IMR-90 (cell line): ENCODE measurements at regions not wholly inside any gene's neighbourhood (a gene's known extent, or its start where the extent isn't known, plus 50 kb on each side); places are given as distances from the start of the nearest gene placed in this dataset.

Source experiments
- ATAC-seq: fragments of 200-7000 bp; cut with Tn5 transposase; 2 replicates; pipeline ENCODE4 v1.9.1; 2020; ENCODE audit warnings: low read depth, mild to moderate bottlenecking, moderate library complexity
- BruUV-seq: library from RNA; stranded (reverse); fragments of 400-500 nt; replicated peaks from 2 replicates; lab custom pipeline; 2021; lab: Mats Ljungman, UMichigan
- CTCF ChIA-PET: fragments of 300-600 bp; formaldehyde crosslinking; extraction: SDS; loops from one replicate; lab custom pipeline; 2021; ENCODE audit warnings: antibody characterized with exemption; lab: Yijun Ruan, JAX
- POLR2A ChIA-PET: fragments of 300-600 bp; sonication (Branson Sonifier 250); formaldehyde crosslinking; loops from one replicate; lab custom pipeline; 2022; ENCODE audit warnings: antibody characterized with exemption; ENCODE audit not compliant: unreplicated experiment; lab: Charles Lee
- DNase-seq: peaks from one replicate; pipeline ENCODE4 v3.0.0; 2013
- H2AFZ ChIP-seq: replicated peaks from 2 replicates; pipeline ENCODE3; 2013; ENCODE audit warnings: low read length, mild to moderate bottlenecking; ENCODE audit not compliant: poor library complexity
- H2AK5ac ChIP-seq: 2 replicates; pipeline ENCODE4 v1.6.1; 2013; ENCODE audit warnings: low read depth, low read length, inconsistent platforms
- H2AK9ac ChIP-seq: replicated peaks from 2 replicates; pipeline ENCODE3; 2013; ENCODE audit warnings: mild to moderate bottlenecking, low read depth, low read length, moderate library complexity; ENCODE audit not compliant: poor library complexity
- H2BK120ac ChIP-seq: 2 replicates; pipeline ENCODE4 v1.6.1; 2013; ENCODE audit warnings: low read depth, low read length, inconsistent platforms
- H2BK15ac ChIP-seq: 3 replicates; pipeline ENCODE4 v1.6.1; 2013; ENCODE audit warnings: low read depth, low read length, inconsistent platforms
- H2BK20ac ChIP-seq: 2 replicates; pipeline ENCODE4 v1.6.1; 2013; ENCODE audit warnings: low read depth, mild to moderate bottlenecking, inconsistent platforms, low read length, moderate library complexity
- H2BK5ac ChIP-seq: 2 replicates; pipeline ENCODE4 v1.6.1; 2013; ENCODE audit warnings: mild to moderate bottlenecking, low read depth, low read length, inconsistent platforms; ENCODE audit not compliant: poor library complexity, severe bottlenecking
- H3K14ac ChIP-seq: replicated peaks from 2 replicates; pipeline ENCODE4 v1.6.1; 2013; ENCODE audit warnings: low read depth, low read length, inconsistent platforms
- H3K18ac ChIP-seq: 2 replicates; pipeline ENCODE4 v1.6.1; 2013; ENCODE audit warnings: low read depth, low read length, control low read depth
- H3K23ac ChIP-seq: 2 replicates; pipeline ENCODE4 v1.6.1; 2013; ENCODE audit warnings: low read depth, low read length, inconsistent platforms
- H3K27ac ChIP-seq: 2 replicates; pipeline ENCODE4 v1.5.1; 2013; ENCODE audit warnings: mild to moderate bottlenecking, control low read depth, low read length; ENCODE audit not compliant: insufficient read depth
- H3K27me3 ChIP-seq: 2 replicates; pipeline ENCODE4 v1.6.1; 2013; ENCODE audit warnings: low read length; ENCODE audit not compliant: control insufficient read depth, insufficient read depth
- H3K36me3 ChIP-seq: 2 replicates; pipeline ENCODE4 v1.6.1; 2013; ENCODE audit warnings: low read length, mixed read lengths; ENCODE audit not compliant: control insufficient read depth, insufficient read depth
- H3K4ac ChIP-seq: 2 replicates; pipeline ENCODE4 v1.6.1; 2013; ENCODE audit warnings: low read depth, low read length, inconsistent platforms
- H3K4me1 ChIP-seq: 2 replicates; pipeline ENCODE4 v1.6.1; 2013; ENCODE audit warnings: low read length, mixed read lengths; ENCODE audit not compliant: control insufficient read depth, insufficient read depth
- H3K4me2 ChIP-seq: 2 replicates; pipeline ENCODE4 v1.6.1; 2013; ENCODE audit warnings: low read depth, mild to moderate bottlenecking, control low read depth, low read length, moderate library complexity
- H3K4me3 ChIP-seq: 2 replicates; pipeline ENCODE4 v1.5.1; 2013; ENCODE audit warnings: low read depth, mild to moderate bottlenecking, control low read depth, low read length, moderate library complexity; ENCODE audit not compliant: insufficient read depth
- H3K56ac ChIP-seq: 2 replicates; pipeline ENCODE4 v1.6.1; 2013; ENCODE audit warnings: low read length, inconsistent platforms; ENCODE audit not compliant: insufficient read depth; ENCODE audit errors: extremely low read depth
- H3K79me1 ChIP-seq, 2 experiments: 2 replicates each; pipeline ENCODE4 v1.6.1; 2013; ENCODE audit warnings: low read length in 2 of 2, inconsistent platforms in 1 of 2, low read depth in 1 of 2
- H3K9ac ChIP-seq: 2 replicates; pipeline ENCODE4 v1.6.1; 2013; ENCODE audit warnings: low read depth, low read length, control low read depth
- H3K9me1 ChIP-seq: 2 replicates; pipeline ENCODE4 v1.6.1; 2013; ENCODE audit warnings: low read length, inconsistent platforms; ENCODE audit not compliant: insufficient read depth
- H3K9me3 ChIP-seq: 2 replicates; pipeline ENCODE4 v1.6.1; 2013; ENCODE audit warnings: low read length; ENCODE audit not compliant: control insufficient read depth, insufficient read depth
- H4K20me1 ChIP-seq: 2 replicates; pipeline ENCODE4 v1.6.1; 2013; ENCODE audit warnings: low read length, inconsistent platforms; ENCODE audit not compliant: insufficient read depth
- H4K5ac ChIP-seq: 2 replicates; pipeline ENCODE4 v1.6.1; 2013; ENCODE audit warnings: mild to moderate bottlenecking, low read depth, low read length, control low read depth
- H4K8ac ChIP-seq, 2 experiments: 2 replicates each; pipeline ENCODE4 v1.6.1; 2013; ENCODE audit warnings: low read depth in 2 of 2, low read length in 2 of 2, control low read depth in 1 of 2, inconsistent platforms in 1 of 2
- H4K91ac ChIP-seq: 2 replicates; pipeline ENCODE4 v1.6.1; 2013; ENCODE audit warnings: low read depth, low read length, inconsistent platforms; ENCODE audit not compliant: insufficient read depth
- NFE2L2 ChIP-seq: fragments of 150-350 bp; IDR thresholded peaks from 2 replicates; pipeline ENCODE4 v1.6.1; 2016; ENCODE audit warnings: low read depth, mild to moderate bottlenecking, low read length
- RCOR1 ChIP-seq: IDR thresholded peaks from 2 replicates; pipeline ENCODE4 v1.6.1; 2012; ENCODE audit warnings: mild to moderate bottlenecking, low read length, improper control_type of control experiment; ENCODE audit not compliant: insufficient replicate concordance
- RFX5 ChIP-seq: IDR thresholded peaks from 2 replicates; pipeline ENCODE4 v1.8.0; 2012; ENCODE audit warnings: low read depth, mild to moderate bottlenecking, low read length, moderate library complexity
- SMC3 ChIP-seq: fragments of 150-350 bp; IDR thresholded peaks from 2 replicates; pipeline ENCODE4 v1.6.1; 2016; ENCODE audit warnings: low read depth, mild to moderate bottlenecking, antibody characterized with exemption, low read length, moderate library complexity
- WGBS, 2 experiments: methylation state at CpG; one replicate each; pipeline versions ENCODE4 v1.1.5 to v1.1.7; 2013; ENCODE audit warnings: missing lambda C conversion rate in 2 of 2; ENCODE audit not compliant: insufficient read length in 1 of 2; ENCODE audit errors: extremely low coverage in 2 of 2; 5-methylcytosine and 5-hydroxymethylcytosine counted together
- dilution Hi-C: fragments of 300-500 bp; cut with HindIII; formaldehyde crosslinking; loops from one replicate; pipeline ENCODE4 v1.14.3; 2018; ENCODE audit warnings: low sequenced_read_pairs; ENCODE audit not compliant: unreplicated experiment
- in situ Hi-C: fragments of 300-500 bp; cut with MboI; formaldehyde crosslinking; loops from 3 replicates; pipeline ENCODE4 v1.14.3; 2019; ENCODE audit warnings: low sequenced_read_pairs, inconsistent platforms, mixed read lengths
- intact Hi-C: fragments of 100-400 bp; cut with micrococcal nuclease; formaldehyde crosslinking; loops from 2 replicates; pipeline ENCODE4 v1.10.0; 2022

DNA sequence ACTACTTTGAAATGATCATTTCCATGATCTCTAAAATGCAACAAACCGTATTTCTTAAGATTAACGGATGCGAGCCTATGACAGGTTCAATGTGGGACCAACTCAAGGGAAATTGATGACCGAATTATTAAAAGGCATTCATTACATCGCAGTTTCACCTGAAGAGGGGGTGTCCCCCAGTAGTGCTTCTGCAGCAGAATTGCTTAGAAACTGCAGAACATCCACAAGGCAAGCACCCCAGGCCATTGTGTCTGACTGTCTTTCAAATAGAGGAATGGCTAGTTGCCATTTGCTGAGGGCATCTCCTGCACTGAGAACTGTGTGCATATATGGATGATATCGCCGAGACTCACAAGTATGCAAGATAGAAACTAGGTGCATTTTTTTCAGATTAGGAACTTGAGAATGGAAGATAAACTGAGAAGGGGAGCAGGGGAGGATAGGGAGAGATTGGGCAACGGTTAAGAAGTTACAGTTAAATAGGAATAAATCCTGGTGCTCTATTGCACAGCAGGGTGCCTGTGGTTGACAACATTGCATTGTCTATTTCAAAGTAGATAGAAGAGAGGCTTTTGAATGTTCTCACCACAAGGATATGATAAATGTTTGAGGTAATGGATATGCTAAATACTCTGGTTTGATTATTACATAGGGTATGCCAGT lies 234.3 kb upstream of the PLEKHG7 start:
- no peak overlapping the region for H4K5ac ChIP-seq
- H3K56ac ChIP-seq: no peak overlapping the region
- no peak overlapping the region for H3K4me2 ChIP-seq
- ChIA-PET POLR2A (no interaction called here), CTCF (no interaction called here)
- no TSS peak for BruUV-seq
- no peak overlapping the region for H2AK9ac ChIP-seq
- H3K36me3 ChIP-seq: no peaks in the 10 kb centered on the region
- dilution Hi-C loops: no loop called here
- no peak overlapping the region for H3K4ac ChIP-seq
- H3K27ac ChIP-seq: no peak overlapping the region
- WGBS, 2 experiments: 40% methylated on average over 1 of the region's 8 CpGs; no CpG with 5 or more reads in 1 of the 2 experiments
- no peak overlapping the region for H3K9ac ChIP-seq
- H4K8ac ChIP-seq: no peak overlapping the region
- no peak overlapping the region for H3K14ac ChIP-seq
- H3K4me3 ChIP-seq: no peak overlapping the region
- peaks cover 4% of the 10 kb centered on the region for H3K9me1 ChIP-seq
- peaks cover 7% of the 10 kb centered on the region for H3K4me1 ChIP-seq
- no peak overlapping the region for H2BK5ac ChIP-seq
- DNase-seq (no peak), ATAC-seq (no peak)
- H4K20me1 ChIP-seq: 0 out of 2 replicates have a peak, but pooled peaks cover 5% of the 10 kb centered on the region
- intact Hi-C loops: loop anchor here (5.0 kb wide), 1 partner anchor 321 kb away; the partner anchor contains the start of gene BTG1
- no peak overlapping the region for H2BK15ac ChIP-seq
- no peak overlapping the region for H2BK120ac ChIP-seq
- no peak overlapping the region for H2AFZ ChIP-seq
- no peak overlapping the region for H2BK20ac ChIP-seq
- H3K27me3 ChIP-seq: no peaks in the 10 kb centered on the region
- H3K79me1 ChIP-seq: no peaks in the 10 kb centered on the region
- no peak overlapping the region for H2AK5ac ChIP-seq
- H4K91ac ChIP-seq: no peak overlapping the region
- no peaks in the 10 kb centered on the region for H3K9me3 ChIP-seq
- TF ChIP-seq NFE2L2 (no peak), RFX5 (no peak), SMC3 (no peak), RCOR1 (no peak)
- H3K23ac ChIP-seq: no peak overlapping the region
- in situ Hi-C loops: no loop called here
- no peak overlapping the region for H3K18ac ChIP-seq
